Type B pancreatic cell (in vitro differentiated cells): ENCODE measurements at regions not wholly inside any gene's neighbourhood (a gene's known extent, or its start where the extent isn't known, plus 50 kb on each side); places are given as distances from the start of the nearest gene placed in this dataset.
"Not testable (repeated sequence)": the region's sequence is repeated elsewhere in the genome, so short reads cannot be mapped to it uniquely, and the experiment has no call there.

ENCODE experiments used
- DNase-seq: peaks from one replicate; pipeline ENCODE4 v3.0.0; 2021; ENCODE audit warnings: mixed read lengths; ENCODE audit not compliant: unreplicated experiment; ENCODE audit errors: extremely low spot score
- H3K27ac Mint-ChIP-seq: 2 replicates; pipeline ENCODE4 v1.8.0; 2021; ENCODE audit warnings: mild to moderate bottlenecking, mixed read lengths
- H3K27me3 Mint-ChIP-seq: 2 replicates; pipeline ENCODE4 v1.8.0; 2021; ENCODE audit warnings: mixed read lengths
- H3K36me3 Mint-ChIP-seq: 2 replicates; pipeline ENCODE4 v1.8.0; 2021; ENCODE audit warnings: mixed read lengths
- H3K4me1 Mint-ChIP-seq: one replicate; pipeline ENCODE4 v1.8.0; 2021; ENCODE audit warnings: mixed read lengths; ENCODE audit not compliant: unreplicated experiment
- H3K4me3 Mint-ChIP-seq: 2 replicates; pipeline ENCODE4 v1.8.0; 2021; ENCODE audit warnings: mild to moderate bottlenecking, mixed read lengths
- H3K9me3 Mint-ChIP-seq: 2 replicates; pipeline ENCODE4 v1.8.0; 2021; ENCODE audit warnings: mixed read lengths
- CTCF ChIP-seq: fragments of 200-600 bp; sonication (generic); conservative IDR thresholded peaks from 2 replicates; pipeline ENCODE4 v1.5.0; 2021; ENCODE audit warnings: antibody characterized with exemption, mild to moderate bottlenecking

- no peak for DNase-seq
- Mint-ChIP-seq H3K27me3 (no peaks in the 10 kb centered on the region), H3K27ac (no peak overlapping the region), H3K4me1 (no peaks in the 10 kb centered on the region), H3K4me3 (no peak overlapping the region), H3K36me3 (no peaks in the 10 kb centered on the region), H3K9me3 (no peaks in the 10 kb centered on the region)
- no peak for TF ChIP-seq CTCF
Observed at GRCh38 chr4:129852434-129852833, 756.5 kb downstream of the C4orf33 start.

- H3K36me3 Mint-ChIP-seq, H3K27ac Mint-ChIP-seq, H3K4me3 Mint-ChIP-seq, DNase-seq, H3K9me3 Mint-ChIP-seq, H3K27me3 Mint-ChIP-seq, H3K4me1 Mint-ChIP-seq: not testable (repeated sequence)
Observed at GRCh38 chr4:129853685-129854467, 757.9 kb downstream of the C4orf33 start.

GRCh38 chr4:129862461-129862860, 766.5 kb downstream of the C4orf33 start:
- Mint-ChIP-seq H3K27ac (no peak overlapping the region), H3K36me3 (no peaks in the 10 kb centered on the region), H3K27me3 (no peaks in the 10 kb centered on the region), H3K4me3 (no peak overlapping the region), H3K9me3 (peaks cover 3% of the 10 kb centered on the region), H3K4me1 (no peaks in the 10 kb centered on the region)
- TF ChIP-seq CTCF, result no peak
- DNase-seq, result no peak

- Mint-ChIP-seq H3K27ac (no peak overlapping the region), H3K27me3 (no peaks in the 10 kb centered on the region), H3K4me1 (no peaks in the 10 kb centered on the region), H3K36me3 (no peaks in the 10 kb centered on the region), H3K9me3 (peaks cover 3% of the 10 kb centered on the region), H3K4me3 (no peak overlapping the region)
- no peak for TF ChIP-seq CTCF
- no peak for DNase-seq
Observed at GRCh38 chr4:129863206-129863605, 767.3 kb downstream of the C4orf33 start.

GRCh38 chr4:129883996-129884395, 788.0 kb downstream of the C4orf33 start:
- H3K27me3 Mint-ChIP-seq, result no peaks in the 10 kb centered on the region
- no peak for TF ChIP-seq CTCF
- DNase-seq, result no peak
- no peak overlapping the region for H3K4me3 Mint-ChIP-seq
- H3K36me3 Mint-ChIP-seq, result no peaks in the 10 kb centered on the region
- H3K27ac Mint-ChIP-seq, result no peak overlapping the region
- no peaks in the 10 kb centered on the region for H3K9me3 Mint-ChIP-seq
- H3K4me1 Mint-ChIP-seq, result no peaks in the 10 kb centered on the region

GRCh38 chr4:129897111-129897510, 801.2 kb downstream of the C4orf33 start:
- Mint-ChIP-seq H3K27me3 (no peaks in the 10 kb centered on the region), H3K9me3 (peaks cover 14% of the 10 kb centered on the region), H3K4me3 (no peak overlapping the region), H3K27ac (no peak overlapping the region), H3K4me1 (no peaks in the 10 kb centered on the region), H3K36me3 (no peaks in the 10 kb centered on the region)
- DNase-seq, result no peak
- no peak for TF ChIP-seq CTCF
